ENCODE measurements at regions not wholly inside any gene's neighbourhood (a gene's known extent, or its start where the extent isn't known, plus 50 kb on each side); places are given as distances from the start of the nearest gene placed in this dataset.

- WGBS, 2 donors = 86 to 87% methylated on average over 17 of the region's 17 CpGs
- H3K9me3 ChIP-seq = no peaks in the 10 kb centered on the region
- no peaks in the 10 kb centered on the region for H3K36me3 ChIP-seq
- no peak overlapping the region for H3K4me3 ChIP-seq
- H3K4me1 ChIP-seq = no peaks in the 10 kb centered on the region
- no peak for TF ChIP-seq EP300 (IDR thresholded peaks at IDR 0.05)
- no peak for TF ChIP-seq CTCF (IDR thresholded peaks at IDR 0.05)
- TF ChIP-seq POLR2A (IDR thresholded peaks at IDR 0.05) = no peak
- no peak for DNase-seq (ENCODE audit: low spot score in 2 of 2)
- H3K27me3 ChIP-seq = no peaks in the 10 kb centered on the region
- no peak overlapping the region for H3K27ac ChIP-seq
Observed at GRCh38 chr6:164227952-164228522, 813.5 kb downstream of the QKI start.

GRCh38 chr6:164216839-164217238 lies 802.3 kb downstream of the QKI start:
- 83 to 84% methylated on average over 10 of the region's 10 CpGs for WGBS, 2 donors
- Histone ChIP-seq H3K9me3 (peaks cover 0 to 5% (median 0%) of the 10 kb centered on the region in 4 donors), H3K4me1 (no peaks in the 10 kb centered on the region), H3K36me3 (no peaks in the 10 kb centered on the region), H3K27me3 (no peaks in the 10 kb centered on the region), H3K27ac (no peak overlapping the region), H3K4me3 (no peak overlapping the region)
- no peak for DNase-seq (ENCODE audit: low spot score in 2 of 2)
- TF ChIP-seq POLR2A (IDR thresholded peaks at IDR 0.05) (no peak), CTCF (IDR thresholded peaks at IDR 0.05) (no peak), EP300 (IDR thresholded peaks at IDR 0.05) (no peak)

- DNase-seq (ENCODE audit: low spot score in 2 of 2) = no peak
- H3K4me3 ChIP-seq = no peak overlapping the region
- WGBS, 2 donors = 50 to 52% methylated on average over 4 of the region's 4 CpGs
- TF ChIP-seq CTCF (IDR thresholded peaks at IDR 0.05) = peak in 1 of 5 experiments; percentile 10
- TF ChIP-seq POLR2A (IDR thresholded peaks at IDR 0.05) = no peak
- H3K27ac ChIP-seq = no peak overlapping the region
- H3K9me3 ChIP-seq = peaks cover 0 to 5% (median 0%) of the 10 kb centered on the region in 4 donors
- no peaks in the 10 kb centered on the region for H3K27me3 ChIP-seq
- H3K4me1 ChIP-seq = no peaks in the 10 kb centered on the region
- H3K36me3 ChIP-seq = no peaks in the 10 kb centered on the region
Observed at GRCh38 chr6:164216368-164216767, 801.9 kb downstream of the QKI start.

GRCh38 chr6:164214066-164214465 lies 799.5 kb downstream of the QKI start:
- DNase-seq (ENCODE audit: low spot score in 2 of 2) = no peak
- no peaks in the 10 kb centered on the region for H3K4me1 ChIP-seq
- H3K9me3 ChIP-seq = peaks cover 0 to 5% (median 0%) of the 10 kb centered on the region in 4 donors
- WGBS, 2 donors = 88 to 95% methylated on average over 8 of the region's 8 CpGs
- no peaks in the 10 kb centered on the region for H3K27me3 ChIP-seq
- TF ChIP-seq CTCF (IDR thresholded peaks at IDR 0.05) = no peak
- TF ChIP-seq POLR2A (IDR thresholded peaks at IDR 0.05) = no peak
- no peak for TF ChIP-seq EP300 (IDR thresholded peaks at IDR 0.05)
- H3K4me3 ChIP-seq = no peak overlapping the region
- no peaks in the 10 kb centered on the region for H3K36me3 ChIP-seq
- no peak overlapping the region for H3K27ac ChIP-seq

GRCh38 chr6:164211254-164211653 lies 796.7 kb downstream of the QKI start:
- H3K36me3 ChIP-seq = no peaks in the 10 kb centered on the region
- no peak overlapping the region for H3K27ac ChIP-seq
- H3K4me1 ChIP-seq = no peaks in the 10 kb centered on the region
- TF ChIP-seq EP300 (IDR thresholded peaks at IDR 0.05) (no peak), CTCF (IDR thresholded peaks at IDR 0.05) (no peak), POLR2A (IDR thresholded peaks at IDR 0.05) (no peak)
- no peak for DNase-seq (ENCODE audit: low spot score in 2 of 2)
- H3K27me3 ChIP-seq = no peaks in the 10 kb centered on the region
- H3K9me3 ChIP-seq = peaks cover 0 to 5% (median 0%) of the 10 kb centered on the region in 4 donors
- 94 to 95% methylated on average over 3 of the region's 3 CpGs for WGBS, 2 donors
- H3K4me3 ChIP-seq = no peak overlapping the region

Measured in tibial nerve (tissue), 4 donors.